Activated CD4-positive, alpha-beta T cell treated with anti-CD3 and anti-CD28 coated beads for 48 hours (primary cell): ENCODE measurements at regions not wholly inside any gene's neighbourhood (a gene's known extent, or its start where the extent isn't known, plus 50 kb on each side); places are given as distances from the start of the nearest gene placed in this dataset.

Source experiments
- DNase-seq: peaks from one replicate; pipeline ENCODE4 v3.0.0-alpha.2; 2020

GRCh38 chr5:67273689-67274356 is 77.2 kb upstream of the CD180 start:
- no peak for DNase-seq

DNA sequence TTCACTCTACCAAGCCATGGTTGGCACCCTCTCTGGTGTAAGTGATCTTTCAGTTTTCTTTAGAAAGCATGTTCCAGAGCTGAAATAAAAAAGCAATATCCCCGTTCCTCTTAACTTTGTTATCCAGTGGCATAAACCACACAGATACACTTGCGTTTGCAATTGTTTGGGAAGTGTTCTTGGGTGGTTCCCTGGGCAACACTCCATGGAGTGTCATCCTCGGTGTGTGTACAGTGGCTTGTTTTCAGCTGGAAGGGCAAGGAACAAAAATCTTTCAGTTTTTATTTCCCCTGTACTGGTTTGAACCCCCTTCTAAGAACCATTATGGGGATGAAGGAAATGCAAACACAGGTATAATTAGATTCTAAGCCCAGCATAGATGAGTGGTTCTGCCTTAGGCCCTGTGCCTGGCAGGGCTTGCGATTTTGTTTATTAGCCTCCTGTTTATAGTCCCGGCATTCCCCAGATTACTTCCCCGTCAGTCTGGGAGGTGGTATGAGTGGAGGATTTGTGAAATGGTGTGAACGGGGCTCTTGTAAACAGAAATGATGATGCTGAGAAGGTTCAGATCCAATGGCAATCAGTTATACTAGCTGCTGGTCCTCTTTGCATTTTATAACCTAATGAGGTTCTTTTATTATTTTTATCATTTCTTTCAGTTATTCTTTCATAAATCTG is 76.0 kb upstream of the CD180 start:
- no peak for DNase-seq

DNA sequence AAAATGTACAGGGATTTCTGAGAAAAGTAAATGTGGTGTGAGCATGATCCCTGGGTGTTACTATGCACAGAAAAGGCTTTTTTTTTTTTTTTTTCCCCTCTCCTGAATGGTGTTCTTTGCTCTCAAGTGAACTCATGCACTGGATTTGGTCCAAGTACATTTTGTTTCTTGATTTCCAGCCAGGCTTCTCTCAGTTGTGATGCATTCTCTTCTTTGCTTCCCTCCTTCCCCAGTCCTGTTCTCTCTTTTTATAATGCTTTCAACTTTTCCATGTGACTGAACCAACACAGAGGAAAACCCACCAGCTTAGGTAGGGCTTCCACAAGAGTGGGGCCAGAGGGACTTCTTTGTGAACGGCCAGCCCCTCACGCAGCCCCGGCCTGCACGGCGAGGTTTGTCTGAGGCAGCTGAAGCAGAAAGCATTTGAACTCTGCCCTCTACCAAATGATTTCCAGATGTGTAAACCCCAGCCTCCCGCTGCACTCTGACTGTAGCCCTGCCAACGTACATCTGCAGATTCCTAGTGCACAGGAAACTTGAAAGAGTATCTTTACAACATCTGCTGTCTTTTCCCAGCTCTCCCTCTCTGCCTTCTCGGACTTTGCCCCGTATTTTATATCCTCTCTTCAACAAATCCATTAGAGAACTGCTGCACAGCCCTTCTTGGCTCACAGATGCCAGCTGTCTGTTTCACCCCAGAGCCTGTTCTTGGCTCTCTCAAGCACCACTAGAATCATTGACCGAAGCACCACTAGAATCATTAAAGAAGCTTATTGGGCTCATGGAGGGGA is 71.8 kb upstream of the CD180 start:
- DNase-seq: no peak

GRCh38 chr5:67267512-67268216 is 71.1 kb upstream of the CD180 start:
- no peak for DNase-seq

DNA sequence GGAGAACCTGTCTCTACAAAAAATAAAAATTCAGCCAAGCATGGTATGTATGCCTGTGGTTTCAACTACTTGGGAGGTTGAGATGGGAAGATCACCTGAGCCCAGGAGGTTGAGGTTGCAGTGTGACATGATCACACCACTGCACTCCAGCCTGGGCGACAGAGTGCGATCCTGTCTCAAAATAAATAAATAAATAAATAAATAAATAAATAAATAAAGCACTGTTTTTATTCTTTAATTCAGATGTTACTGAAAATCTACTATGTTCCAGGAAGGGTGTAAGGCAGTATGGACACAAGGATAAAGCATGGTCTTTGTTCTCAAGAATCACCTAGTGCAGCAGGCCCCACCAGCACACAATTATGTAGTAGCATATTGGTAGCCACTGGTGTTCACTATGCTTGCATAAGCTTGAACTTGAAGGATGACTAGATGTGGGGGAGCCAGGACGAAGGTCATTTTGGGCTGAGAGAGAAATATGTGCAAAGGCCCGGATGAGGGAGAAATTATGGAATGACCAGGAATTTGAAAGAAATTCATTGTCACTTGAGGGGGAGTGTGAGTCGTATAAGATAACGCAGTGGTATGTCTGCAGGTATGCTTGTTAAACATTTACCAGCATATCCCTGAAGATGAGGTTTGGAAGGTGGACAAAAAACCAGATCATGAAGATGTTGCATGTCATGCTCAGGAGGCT is 70.2 kb upstream of the CD180 start:
- DNase-seq: no peak

GRCh38 chr5:67265951-67266350 is 69.4 kb upstream of the CD180 start:
- no peak for DNase-seq

- DNase-seq: no peak
These were observed 67.2 kb upstream of the CD180 start for GRCh38 chr5:67263656-67264408.

DNA sequence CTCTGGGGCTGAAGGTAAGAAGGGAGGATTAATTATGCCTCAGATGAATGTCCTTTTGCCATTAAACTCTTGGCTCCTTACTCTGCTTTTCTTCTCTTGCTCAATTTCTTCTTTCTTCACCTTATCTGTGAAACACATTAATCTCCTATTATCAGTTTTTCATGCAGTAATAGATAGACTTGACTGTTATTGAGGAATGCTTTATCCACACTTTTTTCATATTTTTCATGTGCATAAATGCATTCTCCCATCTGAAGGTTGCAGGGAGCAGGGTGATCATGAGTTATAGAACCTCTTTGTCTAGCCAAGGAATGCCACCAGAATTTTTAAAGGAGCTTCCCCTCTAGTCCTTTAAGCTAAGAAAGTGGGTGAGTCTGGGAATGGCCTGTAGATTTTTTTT is 66.4 kb upstream of the CD180 start:
- no peak for DNase-seq

- DNase-seq: no peak
These were observed 65.6 kb upstream of the CD180 start for GRCh38 chr5:67262206-67262605.

DNA sequence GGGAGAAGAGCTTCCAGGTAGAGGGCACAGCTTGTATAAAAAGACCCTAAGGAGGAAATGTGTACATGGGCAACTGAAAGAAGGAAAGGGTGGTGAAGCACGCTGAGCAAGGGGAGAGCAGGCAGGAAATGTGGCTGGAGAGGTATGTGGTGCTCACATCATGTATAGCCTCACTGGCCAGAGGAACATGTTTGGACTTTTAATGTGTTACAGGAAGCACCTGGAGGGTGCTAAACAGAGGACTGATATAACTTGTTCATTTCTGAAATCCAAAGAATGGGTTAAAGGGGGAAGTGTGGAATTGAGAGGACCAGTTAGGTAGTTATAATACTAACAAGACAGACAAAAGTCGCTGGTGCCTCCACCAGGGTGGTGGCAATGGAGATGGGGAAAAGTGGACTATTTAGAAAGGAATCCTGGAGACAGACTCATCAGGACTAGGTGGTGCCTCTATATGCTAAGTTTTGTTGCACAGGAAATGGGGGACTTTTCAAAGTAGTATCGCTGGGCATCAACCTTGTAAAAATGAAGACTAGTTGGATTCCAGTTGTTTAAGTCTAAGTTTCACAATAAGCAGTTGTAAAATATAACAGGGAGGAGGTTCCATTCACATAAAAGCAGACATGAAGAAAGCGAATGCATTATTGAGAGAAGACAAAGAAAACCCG is 63.1 kb upstream of the CD180 start:
- DNase-seq: no peak

DNA sequence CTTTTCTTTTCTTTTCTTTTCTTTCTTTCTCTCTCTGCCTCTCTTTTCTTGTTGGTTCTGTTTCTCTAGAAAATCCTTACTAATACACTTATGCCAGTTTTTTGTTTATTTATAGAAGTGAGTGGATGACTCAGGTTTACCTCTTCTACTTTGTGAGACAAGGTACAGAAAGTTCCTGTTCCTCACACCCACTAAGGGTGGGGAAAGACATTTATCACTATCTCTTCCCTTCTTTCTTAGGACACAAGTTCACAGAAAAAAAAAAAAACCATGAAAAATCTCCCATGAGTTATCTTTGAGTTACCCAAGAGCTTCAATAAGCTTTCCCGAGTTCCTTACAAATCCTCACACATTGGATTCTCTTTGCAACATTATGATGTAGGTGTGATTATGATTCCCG is 60.9 kb upstream of the CD180 start:
- no peak for DNase-seq

- no peak for DNase-seq
These were observed 60.5 kb upstream of the CD180 start for GRCh38 chr5:67257077-67257476.

GRCh38 chr5:67255881-67256280 is 59.3 kb upstream of the CD180 start:
- DNase-seq: no peak

- no peak for DNase-seq
These were observed 57.3 kb upstream of the CD180 start for GRCh38 chr5:67253911-67254310.

GRCh38 chr5:67249590-67249895 is 52.9 kb upstream of the CD180 start:
- no peak for DNase-seq

DNA sequence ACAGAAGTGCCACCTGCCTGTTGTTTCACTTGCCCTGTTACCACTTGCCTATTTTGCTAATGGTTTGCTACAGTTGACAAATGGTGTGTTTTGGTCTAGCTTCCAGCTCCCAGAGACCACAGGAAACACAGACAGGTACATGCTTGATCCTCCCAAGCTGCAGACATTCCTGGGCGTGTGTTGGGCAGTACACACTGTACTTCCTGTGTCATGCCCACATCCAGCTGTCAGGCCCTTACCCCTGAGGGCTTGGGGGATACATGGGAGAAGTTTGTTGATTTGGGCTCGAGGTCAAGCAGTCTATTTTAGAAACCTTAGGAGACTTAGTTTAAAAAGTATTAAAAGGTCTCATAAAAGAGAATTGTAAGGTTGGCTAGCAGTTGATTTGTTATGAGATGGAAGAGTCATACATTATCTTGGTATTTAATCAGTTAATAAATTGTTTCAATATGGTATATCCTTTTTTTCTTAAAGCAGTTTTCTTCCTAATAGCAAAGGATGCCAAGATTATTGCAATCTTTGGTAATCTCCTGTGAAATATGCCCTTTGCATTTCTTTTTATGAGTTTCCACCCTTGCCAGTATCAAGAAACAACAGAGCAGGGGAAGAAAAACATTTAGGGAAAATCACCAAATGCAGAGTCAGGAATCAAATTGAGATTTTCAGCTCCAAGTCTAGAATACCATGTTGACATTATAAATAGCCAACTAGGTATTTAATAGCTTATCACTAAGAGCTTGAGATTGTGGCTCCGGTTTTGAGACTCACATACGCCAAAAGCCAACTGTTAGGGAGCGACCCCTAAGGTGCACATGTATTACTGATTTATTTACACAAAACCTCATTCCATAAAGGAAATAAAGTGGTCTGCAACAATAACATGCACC is 52.3 kb upstream of the CD180 start:
- DNase-seq: no peak

DNA sequence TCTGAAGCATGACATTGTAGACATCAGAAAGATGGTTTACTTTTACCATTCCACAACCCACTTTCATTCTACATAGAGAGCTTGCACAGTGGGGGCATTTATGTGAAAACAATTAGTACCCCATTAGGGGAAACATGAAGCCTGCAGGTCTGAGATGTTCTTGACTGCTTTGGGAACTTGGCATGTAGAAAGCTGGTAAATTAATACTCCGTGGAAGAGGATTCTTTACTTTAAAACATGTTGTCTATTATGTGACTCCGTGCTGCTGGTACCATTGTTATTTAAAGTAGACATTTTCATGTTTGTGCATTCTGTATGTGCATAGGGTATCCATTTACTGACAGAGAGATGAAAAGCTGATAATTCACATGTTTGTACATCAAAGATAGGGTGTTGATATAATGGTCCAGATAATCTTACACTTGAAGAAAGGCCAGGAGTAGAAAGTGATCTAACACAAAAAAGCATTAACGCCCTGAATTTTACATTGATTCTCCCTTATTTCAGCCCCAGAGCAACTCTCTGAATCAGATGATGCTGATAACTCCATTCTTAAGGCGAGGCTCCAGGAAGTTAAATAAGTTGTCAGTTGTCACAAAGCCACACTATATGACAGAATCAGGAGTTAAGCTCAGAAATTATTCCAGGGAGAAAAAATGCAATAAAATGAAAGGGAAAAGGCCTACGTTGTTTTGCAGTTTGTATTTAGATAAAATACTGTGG is 50.1 kb upstream of the CD180 start:
- DNase-seq: no peak
